Suprapubic skin (tissue), 3 donors: ENCODE measurements at regions not wholly inside any gene's neighbourhood (a gene's known extent, or its start where the extent isn't known, plus 50 kb on each side); places are given as distances from the start of the nearest gene placed in this dataset.

Experiments
- EP300 ChIP-seq: sonication (generic); formaldehyde crosslinking; IDR thresholded peaks from one replicate; pipeline ENCODE4 v1.6.1; 2017; ENCODE audit warnings: antibody characterized with exemption
- TF ChIP-seq, protein P1 (sequence below), 2 donors: fragments of 200-600 bp in 1 of 2; fragments of 450-650 bp in 1 of 2; sonication (generic) in 1 of 2; IDR thresholded peaks; one replicate each; pipeline ENCODE4 v1.5.1; 2016 to 2019; ENCODE audit warnings: antibody characterized with exemption in 2 of 2, mild to moderate bottlenecking in 1 of 2, moderate library complexity in 1 of 2

DNA sequence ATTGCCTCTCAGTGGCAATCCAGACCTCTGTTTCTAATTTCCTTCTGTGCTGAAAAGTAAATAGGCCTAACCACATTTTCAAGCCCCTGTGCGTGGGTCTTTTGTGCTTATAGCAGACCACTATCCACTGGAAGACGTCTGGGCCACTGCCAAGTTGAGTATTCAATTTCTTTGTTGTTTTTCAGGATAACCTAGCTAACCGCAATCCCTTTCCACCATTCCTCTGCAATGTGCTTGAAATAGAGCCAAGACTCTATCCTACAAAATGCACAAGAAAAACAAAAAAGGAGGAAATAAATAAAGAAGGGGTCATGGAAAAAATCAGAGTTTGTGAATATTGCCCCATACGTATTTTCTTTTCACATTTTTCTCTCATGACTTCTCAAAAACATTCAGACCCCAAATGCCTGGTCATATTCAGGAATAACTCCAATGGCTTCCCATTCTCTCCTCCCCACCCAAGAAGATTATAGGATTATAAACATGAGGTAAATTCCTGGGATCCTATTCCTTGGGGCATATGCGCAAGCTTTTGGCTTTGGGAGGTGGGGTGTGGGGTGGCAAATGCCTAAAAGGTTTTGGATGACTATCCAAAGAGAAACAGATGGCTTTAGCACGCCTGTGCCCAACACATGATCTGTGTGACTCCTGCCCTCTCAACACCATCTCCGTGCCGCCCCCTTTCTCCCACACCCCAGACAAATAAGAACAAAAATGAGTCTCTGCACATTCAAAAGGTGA, 217.9 kb upstream of the THBS1 start:
- TF ChIP-seq EP300: no peak
- TF ChIP-seq, protein P1, sequence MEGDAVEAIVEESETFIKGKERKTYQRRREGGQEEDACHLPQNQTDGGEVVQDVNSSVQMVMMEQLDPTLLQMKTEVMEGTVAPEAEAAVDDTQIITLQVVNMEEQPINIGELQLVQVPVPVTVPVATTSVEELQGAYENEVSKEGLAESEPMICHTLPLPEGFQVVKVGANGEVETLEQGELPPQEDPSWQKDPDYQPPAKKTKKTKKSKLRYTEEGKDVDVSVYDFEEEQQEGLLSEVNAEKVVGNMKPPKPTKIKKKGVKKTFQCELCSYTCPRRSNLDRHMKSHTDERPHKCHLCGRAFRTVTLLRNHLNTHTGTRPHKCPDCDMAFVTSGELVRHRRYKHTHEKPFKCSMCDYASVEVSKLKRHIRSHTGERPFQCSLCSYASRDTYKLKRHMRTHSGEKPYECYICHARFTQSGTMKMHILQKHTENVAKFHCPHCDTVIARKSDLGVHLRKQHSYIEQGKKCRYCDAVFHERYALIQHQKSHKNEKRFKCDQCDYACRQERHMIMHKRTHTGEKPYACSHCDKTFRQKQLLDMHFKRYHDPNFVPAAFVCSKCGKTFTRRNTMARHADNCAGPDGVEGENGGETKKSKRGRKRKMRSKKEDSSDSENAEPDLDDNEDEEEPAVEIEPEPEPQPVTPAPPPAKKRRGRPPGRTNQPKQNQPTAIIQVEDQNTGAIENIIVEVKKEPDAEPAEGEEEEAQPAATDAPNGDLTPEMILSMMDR (IDR thresholded peaks at IDR 0.05): no peak
